ENCODE measurements at regions not wholly inside any gene's neighbourhood (a gene's known extent, or its start where the extent isn't known, plus 50 kb on each side); places are given as distances from the start of the nearest gene placed in this dataset.

DNA sequence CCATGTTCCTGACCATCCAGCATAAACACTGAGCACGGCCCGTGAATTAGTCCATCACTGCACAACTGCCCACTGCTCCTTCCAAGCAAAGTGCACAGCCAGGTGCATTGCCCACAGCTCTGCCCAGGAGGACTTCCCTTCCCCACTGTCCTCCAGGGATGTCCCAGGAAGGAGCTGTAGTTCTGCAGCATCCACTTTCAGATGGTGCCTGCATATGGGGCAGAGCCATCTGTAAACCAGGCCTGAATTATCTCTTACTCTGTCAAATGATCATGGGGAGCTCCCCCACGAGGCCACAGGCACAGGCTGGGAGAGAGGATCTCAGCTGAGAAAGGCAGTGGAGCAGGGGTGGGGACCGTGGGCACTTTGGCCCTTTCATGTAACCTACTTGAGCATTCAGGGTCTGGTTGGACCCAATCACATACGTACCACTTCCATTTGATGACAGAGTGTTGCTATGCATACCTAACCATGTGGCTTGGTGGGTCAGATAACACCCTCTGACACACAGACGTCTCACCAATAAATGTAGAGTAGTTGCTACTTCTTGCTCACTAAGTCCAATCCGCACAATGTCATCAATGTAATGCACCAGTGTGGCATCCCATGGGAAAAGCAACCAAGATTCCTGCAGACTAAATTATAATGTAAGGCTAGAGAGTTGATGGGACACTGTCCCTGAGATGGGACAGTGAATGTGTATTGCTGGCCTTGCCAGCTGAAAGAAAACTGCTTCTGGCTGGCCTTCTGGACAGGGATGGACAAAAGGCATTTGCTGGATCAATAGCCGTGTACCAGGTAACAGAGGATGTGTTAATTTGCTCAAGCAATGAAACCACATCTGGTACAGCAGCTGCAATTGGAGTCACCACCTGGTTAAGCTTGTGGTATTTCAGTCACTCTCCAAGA is 113.8 kb upstream of the C14orf180 start:
- TF ChIP-seq, protein P1, sequence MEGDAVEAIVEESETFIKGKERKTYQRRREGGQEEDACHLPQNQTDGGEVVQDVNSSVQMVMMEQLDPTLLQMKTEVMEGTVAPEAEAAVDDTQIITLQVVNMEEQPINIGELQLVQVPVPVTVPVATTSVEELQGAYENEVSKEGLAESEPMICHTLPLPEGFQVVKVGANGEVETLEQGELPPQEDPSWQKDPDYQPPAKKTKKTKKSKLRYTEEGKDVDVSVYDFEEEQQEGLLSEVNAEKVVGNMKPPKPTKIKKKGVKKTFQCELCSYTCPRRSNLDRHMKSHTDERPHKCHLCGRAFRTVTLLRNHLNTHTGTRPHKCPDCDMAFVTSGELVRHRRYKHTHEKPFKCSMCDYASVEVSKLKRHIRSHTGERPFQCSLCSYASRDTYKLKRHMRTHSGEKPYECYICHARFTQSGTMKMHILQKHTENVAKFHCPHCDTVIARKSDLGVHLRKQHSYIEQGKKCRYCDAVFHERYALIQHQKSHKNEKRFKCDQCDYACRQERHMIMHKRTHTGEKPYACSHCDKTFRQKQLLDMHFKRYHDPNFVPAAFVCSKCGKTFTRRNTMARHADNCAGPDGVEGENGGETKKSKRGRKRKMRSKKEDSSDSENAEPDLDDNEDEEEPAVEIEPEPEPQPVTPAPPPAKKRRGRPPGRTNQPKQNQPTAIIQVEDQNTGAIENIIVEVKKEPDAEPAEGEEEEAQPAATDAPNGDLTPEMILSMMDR (IDR thresholded peaks at IDR 0.05): no peak
- TF ChIP-seq POLR2AphosphoS5 (IDR thresholded peaks at IDR 0.05): no peak

All from breast epithelium (tissue), 3 donors.